RWPE1 (cell line): ENCODE measurements at regions not wholly inside any gene's neighbourhood (a gene's known extent, or its start where the extent isn't known, plus 50 kb on each side); places are given as distances from the start of the nearest gene placed in this dataset.

Experiments
- CTCF ChIA-PET: fragments of 350-600 bp; sonication (Branson Sonifier 250); formaldehyde crosslinking; extraction: SDS; loops from one replicate; lab custom pipeline; 2021; lab: Yijun Ruan, JAX
- POLR2A ChIA-PET: fragments of 400-600 bp; formaldehyde crosslinking; extraction: SDS; loops from one replicate; lab custom pipeline; 2020; ENCODE audit warnings: antibody characterized with exemption; ENCODE audit not compliant: low non-redundant PET; lab: Yijun Ruan, JAX
- DNase-seq: peaks from one replicate; pipeline ENCODE4 v3.0.0; 2012; ENCODE audit warnings: low spot score
- H3K27ac ChIP-seq: fragments of 450-650 bp; 2 replicates; pipeline ENCODE4 v1.5.1; 2017
- TF ChIP-seq, protein P1 (sequence below): fragments of 450-650 bp; conservative IDR thresholded peaks from 2 replicates; pipeline ENCODE4 v1.5.1; 2017; ENCODE audit warnings: low read depth, mild to moderate bottlenecking

GRCh38 chr4:13833171-13833804 lies 205.8 kb upstream of the BOD1L1 start:
- H3K27ac ChIP-seq, result no peak overlapping the region
- DNase-seq, result no peak
- POLR2A ChIA-PET, result no interaction called here
- CTCF ChIA-PET, result no interaction called here
- TF ChIP-seq, protein P1, sequence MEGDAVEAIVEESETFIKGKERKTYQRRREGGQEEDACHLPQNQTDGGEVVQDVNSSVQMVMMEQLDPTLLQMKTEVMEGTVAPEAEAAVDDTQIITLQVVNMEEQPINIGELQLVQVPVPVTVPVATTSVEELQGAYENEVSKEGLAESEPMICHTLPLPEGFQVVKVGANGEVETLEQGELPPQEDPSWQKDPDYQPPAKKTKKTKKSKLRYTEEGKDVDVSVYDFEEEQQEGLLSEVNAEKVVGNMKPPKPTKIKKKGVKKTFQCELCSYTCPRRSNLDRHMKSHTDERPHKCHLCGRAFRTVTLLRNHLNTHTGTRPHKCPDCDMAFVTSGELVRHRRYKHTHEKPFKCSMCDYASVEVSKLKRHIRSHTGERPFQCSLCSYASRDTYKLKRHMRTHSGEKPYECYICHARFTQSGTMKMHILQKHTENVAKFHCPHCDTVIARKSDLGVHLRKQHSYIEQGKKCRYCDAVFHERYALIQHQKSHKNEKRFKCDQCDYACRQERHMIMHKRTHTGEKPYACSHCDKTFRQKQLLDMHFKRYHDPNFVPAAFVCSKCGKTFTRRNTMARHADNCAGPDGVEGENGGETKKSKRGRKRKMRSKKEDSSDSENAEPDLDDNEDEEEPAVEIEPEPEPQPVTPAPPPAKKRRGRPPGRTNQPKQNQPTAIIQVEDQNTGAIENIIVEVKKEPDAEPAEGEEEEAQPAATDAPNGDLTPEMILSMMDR, result no peak

- POLR2A ChIA-PET, result no interaction called here
These were observed 209.7 kb upstream of the BOD1L1 start for GRCh38 chr4:13836946-13837912.

DNA sequence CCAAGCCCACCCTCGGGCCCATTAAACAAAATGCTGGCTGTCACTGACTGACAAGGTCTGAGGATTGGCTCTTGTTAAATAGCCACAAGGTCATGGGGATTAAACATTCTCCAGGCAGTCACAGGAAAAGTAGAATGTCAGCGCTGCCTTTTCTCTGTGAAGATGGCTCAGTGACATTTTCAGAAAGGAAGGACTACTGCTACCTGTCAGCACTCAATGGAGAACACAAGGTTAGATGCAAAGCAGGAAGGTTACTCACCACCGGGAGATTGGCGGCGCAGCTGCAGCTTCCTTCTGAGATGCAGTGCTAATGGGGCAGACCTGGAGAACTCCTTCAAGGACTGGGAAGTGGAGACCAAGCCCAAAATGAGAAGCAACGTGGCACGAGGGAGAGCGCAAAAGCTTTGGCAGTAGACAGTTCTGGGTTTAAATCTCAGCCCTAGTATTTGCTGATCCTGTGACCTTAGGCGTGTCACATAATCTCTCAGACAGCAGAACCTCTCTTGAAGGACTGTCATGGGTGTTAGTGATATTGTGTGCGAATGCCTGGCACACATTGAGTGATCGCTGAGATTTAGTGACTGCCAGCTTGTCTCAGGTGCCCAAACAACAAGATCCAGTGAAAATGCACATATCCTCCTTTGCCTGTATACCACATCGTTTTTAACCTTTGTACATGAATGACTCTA lies 213.1 kb upstream of the BOD1L1 start:
- no peak for DNase-seq
- H3K27ac ChIP-seq, result no peak overlapping the region
- ChIA-PET CTCF (no interaction called here), POLR2A (no interaction called here)
- TF ChIP-seq, protein P1, result no peak

More at GRCh38 chr4:13836946-13837912, 209.7 kb upstream of the BOD1L1 start:
- CTCF ChIA-PET, result no interaction called here
- H3K27ac ChIP-seq, result no peak overlapping the region
- TF ChIP-seq, protein P1, result no peak
- DNase-seq, result no peak

- DNase-seq, result no peak
- ChIA-PET CTCF (no interaction called here), POLR2A (no interaction called here)
- TF ChIP-seq, protein P1, result no peak
- H3K27ac ChIP-seq, result no peak overlapping the region
These were observed 217.2 kb upstream of the BOD1L1 start for GRCh38 chr4:13844740-13845139.

DNA sequence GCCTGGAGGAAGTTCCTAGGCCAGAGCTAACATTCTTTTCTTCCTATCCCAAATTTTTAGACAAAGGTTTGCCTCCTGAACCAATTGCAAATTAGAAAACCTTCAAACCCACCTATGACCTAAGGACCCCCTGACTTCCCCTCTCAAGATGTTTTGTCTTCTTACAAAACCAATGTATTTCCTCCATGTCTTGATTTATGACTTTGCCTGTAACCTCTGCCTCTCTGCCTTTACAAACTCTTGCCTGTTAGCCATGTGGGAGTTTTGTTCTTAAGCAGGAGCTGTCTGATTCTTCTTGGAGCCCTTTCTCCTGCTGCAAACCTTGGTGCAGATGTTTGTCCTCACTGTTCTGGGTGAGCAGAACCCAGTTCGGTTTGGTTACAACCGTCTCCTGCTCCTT lies 222.3 kb upstream of the BOD1L1 start:
- DNase-seq, result no peak
- CTCF ChIA-PET, result no interaction called here
- POLR2A ChIA-PET, result no interaction called here
- no peak overlapping the region for H3K27ac ChIP-seq
- TF ChIP-seq, protein P1, result no peak

- DNase-seq, result no peak
- POLR2A ChIA-PET, result no interaction called here
- H3K27ac ChIP-seq, result no peak overlapping the region
- TF ChIP-seq, protein P1, result no peak
- CTCF ChIA-PET, result no interaction called here
These were observed 223.8 kb upstream of the BOD1L1 start for GRCh38 chr4:13851085-13851940.
